Esophagus squamous epithelium (tissue), 5 donors: ENCODE measurements at regions not wholly inside any gene's neighbourhood (a gene's known extent, or its start where the extent isn't known, plus 50 kb on each side); places are given as distances from the start of the nearest gene placed in this dataset.
"Not testable (repeated sequence)": the region's sequence is repeated elsewhere in the genome, so short reads cannot be mapped to it uniquely, and the experiment has no call there.

Experiments
- DNase-seq: peaks from one replicate; lab custom pipeline; 2025; lab: John Stamatoyannopoulos, UW
- H3K27ac ChIP-seq, 4 donors: fragments of 200-600 bp; sonication (generic); one replicate each; pipeline ENCODE4 v1.5.1; 2016 to 2019; ENCODE audit warnings: mild to moderate bottlenecking in 1 of 4
- H3K27me3 ChIP-seq, 4 donors: fragments of 200-600 bp; sonication (generic); 1 replicate in 3 of 4; 2 replicates in 1 of 4; pipeline versions ENCODE4 v1.5.1 to v1.6.0; 2017 to 2021; ENCODE audit warnings: antibody characterized with exemption in 1 of 4
- H3K36me3 ChIP-seq, 3 donors: fragments of 200-600 bp; sonication (generic); one replicate each; pipeline ENCODE4 v1.5.1; 2016 to 2019
- H3K4me1 ChIP-seq, 3 donors: fragments of 200-600 bp; sonication (generic); one replicate each; pipeline ENCODE4 v1.5.1; 2017 to 2019
- H3K4me3 ChIP-seq, 4 donors: fragments of 200-600 bp; sonication (generic); 1 replicate in 3 of 4; 2 replicates in 1 of 4; pipeline ENCODE4 v1.5.1; 2016 to 2019; ENCODE audit warnings: mild to moderate bottlenecking in 2 of 4, moderate library complexity in 1 of 4
- H3K9me3 ChIP-seq, 3 donors: fragments of 200-600 bp; sonication (generic); one replicate each; pipeline ENCODE4 v1.5.1; 2016 to 2019
- POLR2A ChIP-seq, 4 donors: fragments of 450-650 bp; IDR thresholded peaks; one replicate each; pipeline ENCODE4 v1.6.1; 2017; ENCODE audit warnings: antibody characterized with exemption in 4 of 4, mild to moderate bottlenecking in 4 of 4, moderate library complexity in 3 of 4
- WGBS, 2 donors: methylation state at CpG; one replicate each; pipeline ENCODE4 v1.1.5; 2018; 5-methylcytosine and 5-hydroxymethylcytosine counted together
- intact Hi-C: fragments of 100-400 bp; cut with DNase I; formaldehyde crosslinking; loops from one replicate; pipeline ENCODE4 v1.15.0; 2022
- TF ChIP-seq, protein P1 (sequence below), 6 experiments: fragments of 450-650 bp in 4 of 6; fragments of 200-600 bp in 2 of 6; sonication (generic) in 2 of 6; IDR thresholded peaks; one replicate each; pipeline ENCODE4 v1.5.1; 2016 to 2019; ENCODE audit warnings: antibody characterized with exemption in 6 of 6, mild to moderate bottlenecking in 4 of 6, moderate library complexity in 4 of 6
- donor health status: DM: yes; HTN: yes; CAD: no.

DNA sequence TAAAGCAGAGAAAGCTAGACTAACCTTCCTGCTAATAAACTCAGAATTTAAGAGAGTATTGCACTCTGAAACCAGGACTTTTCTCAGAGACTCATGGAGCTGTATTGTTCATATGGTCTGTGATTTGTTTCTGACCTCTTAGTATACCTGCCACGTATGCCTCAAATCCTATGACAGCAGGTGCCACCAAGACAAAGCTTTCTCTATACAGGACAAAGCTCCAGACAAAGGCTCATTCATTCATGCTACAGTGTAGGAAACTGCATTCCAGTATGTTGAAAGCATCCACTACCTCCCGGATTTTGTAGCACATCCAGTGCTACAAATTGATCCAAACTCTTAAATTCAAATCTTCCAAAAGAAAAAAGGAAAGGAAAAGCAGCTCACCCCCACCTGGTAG lies 178.3 kb downstream of the CHIC2 start:
- TF ChIP-seq POLR2A (IDR thresholded peaks at IDR 0.05): no peak
- TF ChIP-seq, protein P1, sequence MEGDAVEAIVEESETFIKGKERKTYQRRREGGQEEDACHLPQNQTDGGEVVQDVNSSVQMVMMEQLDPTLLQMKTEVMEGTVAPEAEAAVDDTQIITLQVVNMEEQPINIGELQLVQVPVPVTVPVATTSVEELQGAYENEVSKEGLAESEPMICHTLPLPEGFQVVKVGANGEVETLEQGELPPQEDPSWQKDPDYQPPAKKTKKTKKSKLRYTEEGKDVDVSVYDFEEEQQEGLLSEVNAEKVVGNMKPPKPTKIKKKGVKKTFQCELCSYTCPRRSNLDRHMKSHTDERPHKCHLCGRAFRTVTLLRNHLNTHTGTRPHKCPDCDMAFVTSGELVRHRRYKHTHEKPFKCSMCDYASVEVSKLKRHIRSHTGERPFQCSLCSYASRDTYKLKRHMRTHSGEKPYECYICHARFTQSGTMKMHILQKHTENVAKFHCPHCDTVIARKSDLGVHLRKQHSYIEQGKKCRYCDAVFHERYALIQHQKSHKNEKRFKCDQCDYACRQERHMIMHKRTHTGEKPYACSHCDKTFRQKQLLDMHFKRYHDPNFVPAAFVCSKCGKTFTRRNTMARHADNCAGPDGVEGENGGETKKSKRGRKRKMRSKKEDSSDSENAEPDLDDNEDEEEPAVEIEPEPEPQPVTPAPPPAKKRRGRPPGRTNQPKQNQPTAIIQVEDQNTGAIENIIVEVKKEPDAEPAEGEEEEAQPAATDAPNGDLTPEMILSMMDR (IDR thresholded peaks at IDR 0.05): no peak

DNA sequence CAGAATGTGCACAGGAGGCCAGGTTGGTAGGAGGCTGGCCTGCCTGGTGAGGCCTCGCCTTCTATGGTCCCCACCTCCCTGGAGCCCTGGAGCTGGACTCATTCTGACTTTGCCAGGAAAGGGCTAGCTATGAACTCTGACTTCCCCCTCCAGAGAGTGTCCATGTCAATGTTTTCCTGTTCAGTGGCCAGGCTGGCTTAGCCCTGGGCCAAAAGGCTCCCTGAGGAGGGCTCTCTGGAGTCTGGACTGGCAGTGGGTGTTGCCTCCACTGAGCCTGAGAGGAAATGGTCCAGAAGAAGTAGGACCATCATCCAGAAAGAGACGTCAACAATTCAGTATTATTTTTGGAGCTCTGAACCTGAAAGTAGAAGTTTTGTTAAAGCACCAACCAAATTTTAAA lies 178.7 kb downstream of the CHIC2 start:
- Histone ChIP-seq H3K4me3 (no peak overlapping the region), H3K27ac (peak overlapping the region in 1 of 4 donors; percentile 36), H3K4me1 (no peaks in the 10 kb centered on the region), H3K27me3 (peaks cover 0 to 4% (median 0%) of the 10 kb centered on the region in 4 donors), H3K36me3 (no peaks in the 10 kb centered on the region), H3K9me3 (no peaks in the 10 kb centered on the region)
- intact Hi-C loops: no loop called here
- no peak for DNase-seq
- WGBS, 2 donors: 37 to 47% methylated on average over 1 to 2 of the region's 2 CpGs
- TF ChIP-seq, protein P1 (IDR thresholded peaks at IDR 0.05): no peak
- TF ChIP-seq POLR2A (IDR thresholded peaks at IDR 0.05): no peak

More for the DNA sequence above, 178.3 kb downstream of the CHIC2 start:
- no peak for DNase-seq
- H3K4me1 ChIP-seq: no peaks in the 10 kb centered on the region
- H3K27ac ChIP-seq: no peak overlapping the region
- 43 to 48% methylated on average over 2 of the region's 2 CpGs for WGBS, 2 donors
- no peaks in the 10 kb centered on the region for H3K9me3 ChIP-seq
- H3K4me3 ChIP-seq: no peak overlapping the region
- peaks cover 0 to 4% (median 0%) of the 10 kb centered on the region in 4 donors for H3K27me3 ChIP-seq
- intact Hi-C loops: no loop called here
- no peaks in the 10 kb centered on the region for H3K36me3 ChIP-seq

DNA sequence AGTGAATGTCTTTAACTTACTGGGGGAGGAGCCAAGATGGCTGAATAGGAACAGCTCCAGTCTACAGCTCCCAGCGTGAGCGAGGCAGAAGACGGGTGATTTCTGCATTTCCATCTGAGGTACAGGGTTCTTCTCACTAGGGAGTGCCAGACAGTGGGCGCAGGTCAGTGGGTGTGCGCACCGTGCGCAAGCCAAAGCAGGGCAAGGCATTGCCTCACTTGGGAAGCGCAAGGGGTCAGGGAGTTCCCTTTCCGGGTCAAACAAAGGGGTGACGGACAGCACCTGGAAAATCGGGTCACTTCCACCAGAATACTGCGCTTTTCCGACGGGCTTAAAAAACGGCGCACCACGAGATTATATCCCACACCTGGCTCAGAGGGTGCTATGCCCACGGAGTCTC lies 187.3 kb downstream of the CHIC2 start:
- H3K27me3 ChIP-seq, H3K27ac ChIP-seq, H3K4me1 ChIP-seq, H3K4me3 ChIP-seq, intact Hi-C loops, H3K9me3 ChIP-seq, H3K36me3 ChIP-seq, DNase-seq: not testable (repeated sequence)
- WGBS, 2 donors: 90 to 91% methylated on average over 15 to 17 of the region's 18 CpGs

DNA sequence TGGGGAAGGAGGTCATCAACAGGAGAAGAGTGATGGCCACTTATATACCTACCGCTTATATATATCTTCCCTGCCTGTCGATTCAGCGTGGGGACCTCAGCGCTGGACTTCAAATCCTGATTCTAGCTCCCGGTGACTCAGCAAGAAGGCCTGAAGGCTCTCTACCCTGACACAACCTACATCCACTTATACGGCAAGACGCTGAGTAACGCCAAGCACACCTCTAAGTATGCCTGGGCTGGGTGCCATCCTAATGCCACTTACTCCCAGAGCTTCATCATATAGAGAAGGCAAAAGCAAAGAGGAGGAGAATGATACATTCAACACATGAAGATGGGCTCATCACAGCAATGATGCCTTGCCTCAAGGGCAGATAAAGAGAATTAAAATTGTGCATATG lies 198.3 kb downstream of the CHIC2 start:
- no peak for DNase-seq
- intact Hi-C loops: no loop called here

DNA sequence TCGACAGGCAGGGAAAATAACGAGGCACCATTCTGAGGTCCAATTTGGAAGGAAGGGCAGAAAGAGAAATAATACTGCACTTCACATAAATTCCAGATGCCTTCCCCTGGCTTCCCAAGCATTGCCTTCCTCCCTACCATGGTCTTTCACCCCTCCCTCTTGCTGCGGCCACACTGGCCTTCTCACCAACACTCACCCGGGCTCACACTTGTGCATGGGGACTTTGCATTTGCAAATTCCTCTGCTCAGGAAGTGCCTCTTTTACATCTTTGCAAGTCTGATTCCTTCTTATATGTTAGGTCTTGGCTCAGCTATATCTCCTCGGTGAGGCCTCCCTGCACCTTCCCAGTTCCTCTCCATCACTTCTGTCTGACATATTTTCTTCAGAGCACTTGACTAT lies 199.4 kb downstream of the CHIC2 start:
- Histone ChIP-seq H3K9me3 (no peaks in the 10 kb centered on the region), H3K27me3 (no peaks in the 10 kb centered on the region), H3K36me3 (no peaks in the 10 kb centered on the region), H3K4me3 (no peak overlapping the region), H3K4me1 (peaks cover 0 to 7% (median 0%) of the 10 kb centered on the region in 3 donors), H3K27ac (no peak overlapping the region)
- 84 to 87% methylated on average over 5 of the region's 5 CpGs for WGBS, 2 donors
- intact Hi-C loops: no loop called here
- TF ChIP-seq, protein P1 (IDR thresholded peaks at IDR 0.05): no peak
- no peak for TF ChIP-seq POLR2A (IDR thresholded peaks at IDR 0.05)
- no peak for DNase-seq

More for the DNA sequence above, 198.3 kb downstream of the CHIC2 start:
- H3K4me3 ChIP-seq: no peak overlapping the region
- 73 to 93% methylated on average over 2 to 8 of the region's 8 CpGs for WGBS, 2 donors
- TF ChIP-seq, protein P1 (IDR thresholded peaks at IDR 0.05): no peak
- TF ChIP-seq POLR2A (IDR thresholded peaks at IDR 0.05): no peak
- H3K9me3 ChIP-seq: no peaks in the 10 kb centered on the region
- H3K36me3 ChIP-seq: no peaks in the 10 kb centered on the region
- H3K27me3 ChIP-seq: no peaks in the 10 kb centered on the region
- H3K4me1 ChIP-seq: peaks cover 0 to 7% (median 0%) of the 10 kb centered on the region in 3 donors
- no peak overlapping the region for H3K27ac ChIP-seq
